ENCODE measurements at regions not wholly inside any gene's neighbourhood (a gene's known extent, or its start where the extent isn't known, plus 50 kb on each side); places are given as distances from the start of the nearest gene placed in this dataset.

GRCh38 chr2:222806526-222807137 is 54.2 kb upstream of the ACSL3 start:
- no peak for DNase-seq (ENCODE audit: low read depth)

GRCh38 chr2:222807431-222807830 is 53.4 kb upstream of the ACSL3 start:
- DNase-seq (ENCODE audit: low read depth): no peak
- no peak overlapping the region for H3K4me3 ChIP-seq (ENCODE audit: low read depth, low read length)
- TF ChIP-seq CTCF (IDR thresholded peaks at IDR 0.05; ENCODE audit: low read depth, low read length, missing control alignments): no peak

More at GRCh38 chr2:222806526-222807137, 54.2 kb upstream of the ACSL3 start:
- H3K4me3 ChIP-seq (ENCODE audit: low read depth, low read length): no peak overlapping the region
- TF ChIP-seq CTCF (IDR thresholded peaks at IDR 0.05; ENCODE audit: low read depth, low read length, missing control alignments): no peak

- DNase-seq (ENCODE audit: low read depth): no peak
- TF ChIP-seq CTCF (IDR thresholded peaks at IDR 0.05; ENCODE audit: low read depth, low read length, missing control alignments): no peak
- no peak overlapping the region for H3K4me3 ChIP-seq (ENCODE audit: low read depth, low read length)
Observed at GRCh38 chr2:222809582-222809981, 51.3 kb upstream of the ACSL3 start.

- no peak overlapping the region for H3K4me3 ChIP-seq (ENCODE audit: low read depth, low read length)
- no peak for DNase-seq (ENCODE audit: low read depth)
- TF ChIP-seq CTCF (IDR thresholded peaks at IDR 0.05; ENCODE audit: low read depth, low read length, missing control alignments): no peak
Observed at GRCh38 chr2:222810044-222810443, 50.8 kb upstream of the ACSL3 start.

Measured in GM12864 (cell line).